Activated CD8-positive, alpha-beta memory T cell treated with anti-CD3 and anti-CD28 coated beads, Interleukin-2, amount 50 U/mL, for 48 hours (primary cell): ENCODE measurements at regions not wholly inside any gene's neighbourhood (a gene's known extent, or its start where the extent isn't known, plus 50 kb on each side); places are given as distances from the start of the nearest gene placed in this dataset.
"Not testable (repeated sequence)": the region's sequence is repeated elsewhere in the genome, so short reads cannot be mapped to it uniquely, and the experiment has no call there.

Experiments used
- DNase-seq: peaks from one replicate; pipeline ENCODE4 v3.0.0-alpha.2; 2020

DNA sequence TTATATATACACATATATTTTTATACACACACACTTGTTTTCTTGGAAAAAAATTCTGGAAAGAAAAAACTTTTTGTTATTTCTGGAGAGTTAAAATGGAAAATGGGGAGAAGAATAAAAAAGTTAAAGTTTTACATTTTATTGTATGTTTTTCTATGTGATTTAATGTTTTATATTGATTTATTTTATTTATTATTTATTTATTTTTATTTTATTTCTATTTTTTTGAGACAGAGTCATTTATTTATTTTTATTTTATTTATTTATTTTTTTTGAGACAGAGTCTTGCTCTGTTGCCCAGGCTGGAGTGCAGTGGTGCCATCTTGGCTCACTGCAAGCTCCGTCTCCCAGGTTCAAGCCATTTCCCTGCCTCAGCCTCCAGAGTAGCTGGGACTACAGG lies 307.0 kb upstream of the FAM98A start:
- DNase-seq = not testable (repeated sequence)

DNA sequence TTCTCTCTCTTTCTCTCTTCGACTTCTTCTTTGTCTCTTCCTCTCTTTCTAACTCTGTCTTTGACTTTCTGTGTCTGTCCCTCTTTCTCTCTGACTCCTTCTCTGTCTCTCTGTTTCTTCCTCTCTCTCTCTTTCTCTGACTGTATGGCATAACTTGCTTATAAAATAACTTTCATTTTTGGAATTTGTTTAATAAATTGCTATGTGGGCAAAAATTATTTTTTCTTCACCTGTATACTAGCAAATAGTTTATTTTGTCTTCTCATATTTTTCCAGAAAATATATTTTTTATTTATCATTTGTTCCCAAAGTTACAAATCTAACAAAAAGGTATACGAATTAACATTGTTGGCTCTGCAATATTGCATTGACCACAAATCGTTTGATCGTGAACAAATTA lies 305.7 kb upstream of the FAM98A start:
- DNase-seq = no peak

DNA sequence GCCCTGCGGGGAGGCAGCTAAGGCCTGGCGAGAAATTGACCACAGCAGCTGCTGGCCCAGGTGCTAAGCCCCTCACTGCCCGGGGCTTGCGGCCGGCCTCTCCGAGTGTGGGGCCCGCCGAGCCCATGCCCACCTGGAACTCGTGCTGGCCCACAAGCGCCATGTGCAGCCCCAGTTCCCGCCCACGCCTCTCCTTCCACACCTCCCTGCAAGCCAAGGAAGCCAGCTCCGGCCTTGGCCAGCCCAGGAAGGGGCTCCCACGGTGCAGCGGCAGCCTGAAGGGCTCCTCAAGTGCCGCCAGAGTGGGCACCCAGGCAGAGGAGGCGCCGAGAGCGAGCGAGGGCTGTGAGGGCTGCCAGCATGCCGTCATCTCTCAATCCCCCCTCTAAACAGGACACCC lies 304.6 kb upstream of the FAM98A start:
- DNase-seq = no peak

DNA sequence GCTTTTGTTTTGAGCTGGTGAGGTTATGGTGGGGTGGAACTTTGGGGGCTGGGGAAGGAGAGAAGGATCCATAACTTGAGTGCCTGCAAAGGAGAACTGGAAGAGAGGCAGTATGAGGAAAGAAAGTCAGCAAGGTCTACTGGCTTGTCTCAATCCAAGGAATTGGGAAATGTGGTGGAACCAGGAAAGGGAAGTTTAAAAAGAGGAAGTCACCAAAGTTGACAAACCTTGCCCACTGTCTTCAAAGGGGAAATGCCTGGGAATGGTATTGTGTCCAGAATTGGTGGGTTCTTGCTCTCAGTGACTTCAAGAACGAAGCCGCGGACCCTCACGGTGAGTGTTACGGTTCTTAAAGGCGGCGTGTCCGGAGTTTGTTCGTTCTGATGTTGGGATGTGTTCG lies 304.1 kb upstream of the FAM98A start:
- DNase-seq = no peak

DNA sequence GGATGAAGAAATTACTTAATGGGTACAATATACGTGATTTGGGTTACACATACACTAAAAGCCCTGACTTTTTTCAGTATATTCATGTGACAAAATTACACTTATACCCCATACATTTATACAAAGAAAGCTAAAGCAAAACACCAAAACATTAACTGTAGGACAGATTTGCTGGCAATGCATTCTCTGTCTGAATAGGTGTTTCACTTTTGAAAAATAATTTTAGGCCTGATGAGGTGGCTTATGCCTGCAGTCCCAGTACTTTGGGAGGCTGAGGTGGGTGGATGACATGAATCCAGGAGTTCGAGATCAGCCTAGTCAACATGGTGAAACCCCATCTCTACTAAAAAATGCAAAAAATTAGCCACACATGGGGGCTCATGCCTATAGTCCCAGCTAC lies 301.5 kb upstream of the FAM98A start:
- no peak for DNase-seq

DNA sequence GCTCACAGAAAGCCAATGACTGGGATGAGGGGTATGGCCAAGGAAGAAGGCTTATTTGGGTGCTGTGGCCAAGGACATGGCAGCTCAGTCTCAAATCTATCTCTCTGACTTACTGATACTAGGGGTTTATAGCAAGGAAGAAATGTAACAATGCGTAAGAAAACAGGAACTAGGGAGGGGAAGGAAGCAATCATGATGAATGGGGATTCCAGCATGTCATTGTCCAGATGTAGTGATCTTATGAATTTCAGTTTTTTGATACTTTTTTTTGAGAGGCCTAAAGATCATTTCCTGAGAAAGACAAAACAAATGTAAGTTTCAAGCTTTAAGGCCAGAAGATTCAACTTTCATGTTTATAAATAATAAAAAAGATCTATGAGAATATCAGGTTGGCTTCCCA lies 298.6 kb upstream of the FAM98A start:
- no peak for DNase-seq

DNA sequence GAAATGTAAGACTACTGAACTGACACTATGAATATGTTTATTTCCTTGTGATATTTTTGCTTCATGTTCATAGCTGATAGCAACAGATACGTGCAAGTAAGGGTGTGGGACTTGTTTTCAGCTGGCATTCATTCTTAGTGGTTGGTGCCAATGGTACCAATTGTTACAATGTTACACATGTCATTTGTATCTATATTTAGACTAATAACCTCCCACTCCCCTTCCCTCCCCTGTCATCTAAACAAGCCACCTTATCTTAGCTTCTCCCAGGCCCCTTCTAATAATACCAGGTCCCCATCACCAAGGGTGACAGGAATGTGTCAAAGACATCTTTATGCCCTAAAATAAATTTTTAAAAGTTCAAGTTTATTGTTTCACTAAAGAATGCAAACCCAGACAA lies 294.7 kb upstream of the FAM98A start:
- no peak for DNase-seq

DNA sequence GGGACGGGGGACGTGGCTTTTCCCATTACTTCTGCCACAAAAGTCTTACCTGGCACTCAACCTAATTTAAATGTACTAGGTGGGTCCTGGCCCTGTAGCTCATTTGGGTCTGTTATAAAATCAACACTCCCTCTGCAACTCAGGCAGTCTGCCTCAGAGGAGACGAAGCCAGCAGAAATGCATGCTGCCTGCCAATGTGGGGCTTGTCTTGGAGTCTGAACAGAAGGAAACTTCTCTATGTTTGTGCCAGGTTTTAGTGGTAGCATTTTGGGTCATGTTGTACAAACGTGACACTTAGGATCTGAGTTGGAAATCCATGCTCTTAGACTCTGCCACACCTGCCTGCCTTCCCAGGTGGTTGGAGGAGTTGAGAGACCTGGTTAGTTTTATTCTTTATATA lies 292.5 kb upstream of the FAM98A start:
- DNase-seq = no peak

DNA sequence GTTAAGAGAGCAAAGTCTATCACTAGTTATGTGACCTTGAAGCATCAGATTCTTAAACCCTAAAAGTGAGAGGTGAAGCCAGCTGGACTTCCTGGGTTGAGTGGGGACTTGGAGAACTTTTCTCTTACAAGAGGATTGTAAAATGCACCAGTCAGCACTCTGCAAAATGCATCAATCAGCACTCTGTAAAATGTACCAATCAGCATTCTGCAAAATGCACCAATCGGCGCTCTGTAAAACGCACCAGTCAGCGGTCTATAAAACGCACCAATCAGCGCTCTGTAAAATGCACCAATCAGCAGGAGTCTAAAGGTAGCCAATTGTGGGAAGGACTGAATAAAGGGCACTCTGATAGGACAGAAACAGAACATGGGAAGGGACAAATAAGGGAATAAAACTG lies 291.6 kb upstream of the FAM98A start:
- DNase-seq = no peak

DNA sequence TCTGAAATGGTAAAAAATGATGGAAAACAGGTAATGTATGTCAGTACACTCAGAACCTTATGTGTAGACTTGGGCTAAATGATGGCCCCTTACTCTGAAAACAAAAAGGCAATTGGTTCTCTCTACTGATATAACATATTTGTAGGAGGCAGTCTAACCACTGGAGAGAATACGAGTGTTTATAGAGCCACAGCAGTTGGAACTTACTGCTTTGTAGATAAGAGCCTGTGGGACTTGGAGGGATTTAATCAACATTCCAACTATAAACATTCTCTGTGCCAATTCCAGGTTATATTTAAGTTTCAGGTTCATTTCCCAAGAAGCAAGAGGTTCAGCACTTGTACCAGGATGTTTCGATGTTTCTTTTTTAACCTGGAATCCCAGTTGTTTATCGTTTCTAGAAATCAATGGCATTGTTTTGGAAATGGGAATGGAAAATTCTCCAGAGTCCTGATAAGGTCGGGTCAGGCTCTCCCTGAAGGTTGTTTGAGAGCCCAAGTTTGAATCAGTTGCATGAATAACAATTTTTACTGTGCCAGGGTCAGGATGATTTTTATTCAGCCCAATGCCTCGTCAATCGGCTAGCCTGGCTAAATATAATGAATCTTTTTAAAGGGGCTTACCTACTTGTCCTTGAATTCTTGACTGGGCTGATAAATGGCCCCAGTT lies 278.4 kb upstream of the FAM98A start:
- DNase-seq = no peak

DNA sequence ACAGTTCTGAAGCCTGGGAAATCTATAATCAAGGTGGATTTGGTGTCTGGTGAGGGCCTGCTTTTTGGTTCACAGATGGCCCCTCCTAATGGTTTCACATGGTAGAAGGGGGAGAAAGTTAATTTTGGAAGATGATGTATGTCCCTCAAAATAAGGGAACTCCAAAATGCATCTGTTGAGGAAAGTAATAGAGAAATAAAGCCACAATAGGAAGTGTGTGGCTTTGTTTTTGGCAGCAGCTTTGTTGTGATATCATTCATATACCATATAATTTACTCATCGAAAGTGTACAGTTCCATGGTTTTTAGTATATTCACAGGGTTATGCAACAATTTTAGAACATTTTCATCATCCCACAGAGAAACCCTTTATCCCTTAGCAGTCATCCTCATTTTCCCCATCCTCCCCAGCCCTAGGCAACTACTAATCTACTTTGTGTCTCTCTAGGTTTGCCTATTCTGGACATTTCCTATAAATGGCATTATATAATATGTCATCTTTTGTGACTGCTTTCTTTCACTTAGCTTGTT lies 274.0 kb upstream of the FAM98A start:
- DNase-seq = no peak

DNA sequence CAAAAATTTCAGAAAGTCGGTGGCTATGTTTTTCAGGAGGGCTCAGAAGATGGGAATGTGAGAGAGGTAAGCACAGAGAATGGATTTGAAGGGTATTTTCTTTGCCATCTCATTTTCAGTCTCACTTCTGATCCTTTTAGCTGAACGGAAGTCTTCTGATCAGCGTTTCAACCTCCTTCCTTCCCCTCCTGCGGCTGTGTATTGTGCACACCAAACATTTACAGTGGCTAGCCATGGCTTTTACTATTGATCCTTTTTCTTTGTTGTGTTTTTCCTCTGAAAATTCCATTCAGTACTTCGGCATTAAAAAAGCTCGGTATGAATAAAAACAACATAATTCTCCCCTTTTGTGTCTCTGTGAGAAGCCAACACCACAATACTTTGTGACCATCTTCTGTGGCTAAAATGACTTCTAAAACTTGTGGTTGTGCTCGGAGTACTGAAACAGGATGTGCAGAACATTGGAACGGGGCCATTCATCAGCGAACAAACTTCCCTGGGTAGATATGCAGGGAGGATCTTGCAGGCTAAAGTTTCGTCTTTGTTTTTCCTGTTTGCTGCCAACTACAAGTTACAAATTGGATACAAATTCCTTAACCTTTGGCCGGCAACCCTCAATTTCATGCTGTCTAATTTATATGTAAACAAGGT lies 260.8 kb upstream of the FAM98A start:
- no peak for DNase-seq

DNA sequence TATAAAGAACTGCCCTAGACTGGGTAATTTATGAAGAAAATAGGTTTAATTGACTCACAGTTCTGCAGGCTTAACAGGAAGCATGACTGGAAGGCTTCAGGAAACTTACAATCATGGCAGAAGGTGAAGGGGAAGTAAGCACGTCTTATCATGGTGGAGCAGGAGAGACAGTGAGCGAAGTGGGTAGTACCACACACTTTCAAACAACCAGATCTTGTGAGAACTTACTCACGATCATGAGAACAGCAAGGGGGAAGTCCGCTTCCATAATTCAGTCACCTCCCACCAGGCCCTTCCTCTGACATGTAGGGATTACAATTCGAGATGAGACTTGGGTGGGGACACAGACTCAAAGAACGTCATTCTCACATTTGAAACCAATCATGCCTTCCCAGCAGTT lies 260.1 kb upstream of the FAM98A start:
- DNase-seq = no peak

DNA sequence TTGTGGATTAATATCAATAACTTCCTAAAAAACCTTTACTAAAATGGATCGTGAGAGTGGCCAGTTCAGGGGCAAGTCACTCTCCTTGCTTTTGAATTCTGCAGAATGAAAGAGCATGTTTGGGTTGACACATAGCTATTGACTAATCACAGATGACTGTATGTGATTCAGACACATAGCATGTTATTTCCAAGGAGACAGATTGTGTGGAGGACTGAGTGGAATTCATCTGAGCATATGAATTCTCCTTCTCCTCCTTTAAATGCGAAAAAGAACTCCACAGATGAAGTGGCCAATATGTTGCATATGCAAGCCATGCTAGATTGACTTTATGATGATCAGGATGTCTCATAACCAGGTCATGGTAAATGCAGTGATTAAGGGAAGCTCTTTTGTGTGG lies 249.4 kb upstream of the FAM98A start:
- DNase-seq = no peak

DNA sequence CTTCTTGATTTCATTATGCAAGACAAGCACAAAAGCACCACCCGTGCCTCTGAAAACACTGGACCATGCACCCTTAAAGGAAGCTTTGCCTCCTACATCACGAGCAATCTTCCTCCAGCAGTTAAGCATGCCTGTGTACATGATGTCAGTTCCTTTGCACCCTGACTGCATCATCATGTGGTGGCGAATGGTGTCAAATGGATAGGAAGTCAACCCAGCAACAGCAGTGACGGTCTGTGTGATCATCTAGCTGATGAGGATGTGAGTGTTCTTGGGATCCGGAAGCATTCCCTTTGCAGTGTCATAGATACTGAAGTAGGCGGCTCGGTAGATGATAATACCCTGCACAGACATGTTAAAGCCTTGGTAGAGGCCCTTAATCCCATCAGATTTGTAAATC lies 240.7 kb upstream of the FAM98A start:
- no peak for DNase-seq

DNA sequence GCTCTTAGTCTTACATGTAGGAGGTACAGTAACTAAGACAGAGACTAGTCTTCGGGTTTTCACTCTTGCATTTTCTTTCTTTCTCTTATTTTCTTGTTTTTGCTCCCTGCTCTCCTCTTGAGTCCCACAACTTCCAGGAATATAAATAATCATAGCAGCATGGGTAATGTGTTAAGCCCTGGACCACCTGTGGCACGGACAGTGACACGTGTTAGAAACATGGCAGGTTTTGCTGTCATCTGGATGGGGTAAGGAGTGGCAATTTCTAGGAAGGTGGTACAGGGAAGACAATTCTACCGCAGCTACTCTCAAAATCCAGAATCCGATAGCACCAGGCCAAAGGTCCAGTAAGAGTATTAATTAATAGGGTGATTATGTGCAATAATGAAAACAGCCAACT lies 237.5 kb upstream of the FAM98A start:
- DNase-seq = no peak

DNA sequence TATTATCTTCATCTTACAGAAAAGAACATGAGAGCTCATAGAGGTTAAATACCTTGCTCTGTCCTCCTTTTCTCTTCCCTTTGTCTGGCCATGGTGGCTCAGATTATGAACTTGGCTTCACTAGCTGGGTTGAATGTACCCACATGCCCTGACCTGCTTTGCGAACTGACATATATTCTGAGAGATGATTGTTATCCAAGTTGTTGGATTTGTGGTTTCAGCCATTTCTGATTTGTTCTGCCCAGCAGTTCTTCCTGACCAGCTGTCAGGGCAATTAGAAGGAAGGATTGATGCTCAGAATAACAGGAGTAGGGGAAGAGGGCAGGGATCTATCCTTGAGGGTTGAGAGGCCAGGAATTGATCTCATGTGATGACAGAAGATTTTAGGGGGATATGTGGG lies 236.8 kb upstream of the FAM98A start:
- DNase-seq = no peak

DNA sequence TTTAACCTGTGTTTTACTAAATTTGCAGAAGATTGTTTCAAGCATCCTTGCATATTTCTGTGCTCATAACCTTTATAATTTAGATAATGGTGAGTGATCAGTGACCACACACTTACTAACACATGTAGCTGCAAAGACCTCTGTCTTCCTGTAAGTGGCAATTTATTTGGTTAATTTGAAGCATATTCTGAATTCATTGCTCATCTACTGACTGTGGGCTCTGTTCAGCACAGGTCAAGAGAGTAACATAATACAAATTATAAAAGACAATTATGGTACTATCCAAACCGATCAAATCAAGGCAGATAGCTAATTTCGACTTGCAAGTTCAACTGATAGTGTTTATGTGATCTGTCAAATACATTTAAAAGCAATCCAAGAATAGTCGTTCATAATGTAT lies 223.9 kb upstream of the FAM98A start:
- DNase-seq = no peak

DNA sequence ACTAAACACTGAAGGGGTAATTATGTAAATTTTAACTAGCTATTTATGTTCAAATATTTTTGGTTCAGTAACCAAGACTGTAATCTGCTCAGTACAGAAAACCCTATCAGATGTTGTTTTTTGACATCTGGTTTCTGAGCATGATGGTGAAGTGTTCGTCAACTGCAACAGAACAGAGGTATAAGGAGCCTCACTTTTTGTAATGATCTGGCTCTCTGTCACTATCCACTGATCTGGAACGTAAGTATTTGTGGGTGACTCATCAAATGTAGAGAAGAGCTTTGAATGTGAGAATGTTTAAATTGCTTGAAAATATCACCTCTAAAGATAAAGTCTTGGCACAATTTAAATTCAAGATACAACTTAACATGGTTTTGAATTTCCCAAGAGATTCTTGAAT lies 213.6 kb upstream of the FAM98A start:
- no peak for DNase-seq

DNA sequence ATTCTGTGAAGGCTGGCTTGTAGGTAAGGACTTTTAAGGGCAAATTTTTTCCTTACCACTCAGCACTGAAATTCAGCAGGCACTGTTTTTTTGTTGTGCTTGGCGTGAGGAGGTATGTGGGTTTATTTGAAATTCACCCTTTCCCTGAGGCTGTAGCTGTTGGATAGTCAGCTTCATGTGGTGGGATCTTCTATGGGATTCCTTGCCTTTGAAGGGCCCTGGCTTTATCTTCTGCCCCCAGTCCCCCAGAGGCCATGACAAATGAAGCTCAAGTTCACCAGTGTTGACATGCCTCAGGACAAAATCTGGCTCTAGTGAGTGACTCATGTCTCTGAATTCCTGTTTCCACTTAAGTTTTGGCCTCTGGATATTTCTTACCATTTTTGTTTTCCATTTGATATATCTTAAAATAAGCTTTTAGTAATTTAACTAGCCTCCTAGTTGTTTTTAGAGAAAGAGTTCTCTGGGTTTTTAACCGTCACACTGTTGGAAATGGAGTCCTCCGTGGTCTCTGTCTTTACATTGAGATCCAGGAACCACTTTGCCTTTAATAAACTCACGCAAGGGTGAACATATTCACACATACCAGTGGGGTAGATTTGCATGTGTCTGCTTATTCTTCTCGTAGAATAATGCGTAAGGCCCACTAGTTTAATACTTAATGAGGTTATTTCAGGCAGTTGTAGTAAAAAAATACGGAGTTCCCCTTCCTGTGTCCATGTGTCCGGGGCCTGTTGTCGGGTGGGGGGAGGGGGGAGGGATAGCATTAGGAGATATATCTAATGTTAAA lies 211.1 kb upstream of the FAM98A start:
- no peak for DNase-seq

DNA sequence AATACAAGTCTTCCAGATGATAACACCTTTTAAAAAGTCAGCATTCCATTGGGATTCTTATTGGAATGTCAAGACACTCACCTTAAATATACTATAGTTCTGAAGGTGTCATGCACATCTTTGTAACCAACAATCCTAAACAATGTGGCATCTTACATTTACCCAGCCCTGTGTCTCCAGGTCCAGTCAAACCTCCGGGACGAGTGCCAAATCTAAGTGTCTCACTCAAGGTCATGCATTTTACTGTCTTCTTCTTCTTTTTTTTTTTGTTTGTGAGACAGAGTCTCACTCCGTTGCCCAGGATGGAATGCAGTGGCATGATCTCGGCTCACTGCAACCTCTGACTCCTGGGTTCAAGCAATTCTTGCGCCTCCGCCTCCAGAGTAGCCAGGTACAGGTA lies 206.9 kb upstream of the FAM98A start:
- DNase-seq = no peak

DNA sequence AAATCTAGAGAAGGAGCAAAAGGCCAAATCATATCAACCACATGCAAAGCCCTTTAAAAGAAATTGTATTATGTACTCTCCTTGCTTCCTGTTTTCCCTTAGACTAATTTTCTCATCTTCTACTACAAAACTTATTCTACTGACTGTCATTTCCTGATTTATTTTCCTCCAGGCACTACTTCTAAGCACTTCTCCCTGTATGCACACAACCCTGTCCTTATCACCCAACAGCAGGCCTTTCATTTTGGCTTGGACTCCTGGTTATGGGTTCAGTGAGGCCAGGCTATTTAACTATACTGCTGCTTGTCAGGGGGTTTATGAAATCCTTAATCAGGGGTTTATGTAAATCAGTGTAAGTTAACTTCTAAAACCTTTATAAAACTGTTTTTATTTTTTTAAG lies 205.1 kb upstream of the FAM98A start:
- no peak for DNase-seq

DNA sequence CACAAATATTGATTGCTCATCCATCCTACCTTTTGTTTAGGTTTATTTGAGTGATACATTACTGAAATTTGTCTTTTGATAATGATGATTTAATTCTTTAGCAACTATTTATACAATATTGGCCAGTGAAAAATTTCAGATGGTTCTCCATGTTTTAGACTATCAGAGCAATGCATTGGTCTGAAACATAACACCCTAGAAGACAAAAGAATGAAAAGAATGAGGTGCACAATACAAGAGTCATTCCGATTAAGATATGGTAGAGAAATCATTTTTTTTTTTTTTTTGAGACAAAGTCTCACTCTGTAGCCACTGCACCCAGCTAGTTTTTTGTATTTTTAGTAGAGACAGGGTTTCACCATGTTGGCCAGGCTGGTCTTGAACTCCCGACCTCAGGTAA lies 197.4 kb upstream of the FAM98A start:
- no peak for DNase-seq

DNA sequence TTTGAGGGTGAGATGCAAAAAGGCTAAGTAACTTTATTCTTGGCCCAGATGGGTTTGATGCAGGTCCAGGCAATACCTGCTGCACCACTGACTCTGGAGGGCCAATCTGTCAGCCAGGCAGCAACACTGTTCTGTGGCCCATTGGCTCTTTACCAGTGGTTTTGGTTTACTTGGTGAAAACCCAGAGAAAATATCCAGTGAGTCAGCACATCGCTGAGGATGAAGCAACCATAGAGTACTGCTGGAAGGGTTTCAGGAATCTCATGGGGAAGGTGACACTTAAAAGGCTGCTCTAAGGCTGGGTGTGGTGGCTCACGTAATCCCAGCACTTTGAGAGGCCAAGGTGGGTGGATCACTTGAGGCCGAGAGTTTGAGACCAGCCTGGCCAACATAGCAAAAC lies 192.5 kb upstream of the FAM98A start:
- DNase-seq = no peak
